Astrocyte (in vitro differentiated cells and primary cell): ENCODE measurements at regions not wholly inside any gene's neighbourhood (a gene's known extent, or its start where the extent isn't known, plus 50 kb on each side); places are given as distances from the start of the nearest gene placed in this dataset.
"Not testable (repeated sequence)": the region's sequence is repeated elsewhere in the genome, so short reads cannot be mapped to it uniquely, and the experiment has no call there.

Experiments used
- DNase-seq: peaks from one replicate; pipeline ENCODE4 v3.0.0-alpha.2; 2010; ENCODE audit warnings: low read depth
- FAIRE-seq: peaks from 2 replicates; lab custom pipeline; 2011; peaks lifted over from hg19 to GRCh38; lab: Jason Lieb, UNC
- H2AFZ ChIP-seq: 2 replicates; pipeline ENCODE4 v1.6.0; 2012; ENCODE audit warnings: low read depth, low read length, inconsistent platforms
- H3K27ac ChIP-seq: 2 replicates; pipeline ENCODE4 v1.5.1; 2011; ENCODE audit warnings: low read depth, low read length, inconsistent platforms
- H3K27me3 ChIP-seq: 2 replicates; pipeline ENCODE4 v1.6.0; 2011; ENCODE audit warnings: low read length, inconsistent platforms; ENCODE audit not compliant: insufficient read depth
- H3K36me3 ChIP-seq: 2 replicates; pipeline ENCODE4 v1.5.1; 2011; ENCODE audit warnings: low read length, inconsistent platforms; ENCODE audit not compliant: insufficient read depth
- H3K4me1 ChIP-seq: 2 replicates; pipeline ENCODE4 v1.5.1; 2011; ENCODE audit warnings: low read length, inconsistent platforms; ENCODE audit not compliant: insufficient read depth
- H3K4me2 ChIP-seq: 2 replicates; pipeline ENCODE4 v1.6.0; 2012; ENCODE audit warnings: low read length, inconsistent platforms
- H3K4me3 ChIP-seq: 2 replicates; pipeline ENCODE4 v1.5.1; 2011; ENCODE audit warnings: low read depth, mild to moderate bottlenecking, low read length, inconsistent platforms; ENCODE audit not compliant: insufficient read depth
- H3K79me2 ChIP-seq: 2 replicates; pipeline ENCODE4 v1.6.0; 2012; ENCODE audit warnings: mild to moderate bottlenecking, low read length, inconsistent platforms; ENCODE audit not compliant: insufficient read depth
- H3K9ac ChIP-seq: 2 replicates; pipeline ENCODE4 v1.6.0; 2012; ENCODE audit warnings: mild to moderate bottlenecking, low read length, inconsistent platforms
- H3K9me3 ChIP-seq: 2 replicates; pipeline ENCODE4 v1.5.1; 2012; ENCODE audit warnings: low read depth, mild to moderate bottlenecking, low read length, inconsistent platforms; ENCODE audit not compliant: insufficient read depth
- H4K20me1 ChIP-seq: 2 replicates; pipeline ENCODE4 v1.6.0; 2012; ENCODE audit warnings: low read length, inconsistent platforms; ENCODE audit not compliant: insufficient read depth
- H3K27ac Mint-ChIP-seq: one replicate; pipeline ENCODE4 v1.8.0; 2021; ENCODE audit warnings: mild to moderate bottlenecking, mixed read lengths; ENCODE audit not compliant: unreplicated experiment
- H3K27me3 Mint-ChIP-seq: one replicate; pipeline ENCODE4 v1.8.0; 2021; ENCODE audit warnings: low read depth, mixed read lengths; ENCODE audit not compliant: unreplicated experiment
- H3K36me3 Mint-ChIP-seq: one replicate; pipeline ENCODE4 v1.8.0; 2021; ENCODE audit warnings: low read depth, mixed read lengths; ENCODE audit not compliant: unreplicated experiment
- H3K4me1 Mint-ChIP-seq: one replicate; pipeline ENCODE4 v1.8.0; 2021; ENCODE audit warnings: low read depth, mixed read lengths; ENCODE audit not compliant: unreplicated experiment
- H3K4me3 Mint-ChIP-seq: one replicate; pipeline ENCODE4 v1.8.0; 2021; ENCODE audit warnings: mild to moderate bottlenecking, moderate library complexity, mixed read lengths; ENCODE audit not compliant: unreplicated experiment
- H3K9me3 Mint-ChIP-seq: one replicate; pipeline ENCODE4 v1.8.0; 2021; ENCODE audit warnings: mild to moderate bottlenecking, mixed read lengths; ENCODE audit not compliant: unreplicated experiment
- CTCF ChIP-seq: IDR thresholded peaks from 2 replicates; pipeline ENCODE4 v1.5.1; 2011; ENCODE audit warnings: low read depth, mild to moderate bottlenecking, inconsistent platforms, low read length, moderate library complexity; ENCODE audit not compliant: insufficient read depth
- EZH2 ChIP-seq: IDR thresholded peaks from 2 replicates; pipeline ENCODE4 v1.6.1; 2012; ENCODE audit warnings: mild to moderate bottlenecking, low read length, inconsistent platforms; ENCODE audit not compliant: insufficient read depth

DNA sequence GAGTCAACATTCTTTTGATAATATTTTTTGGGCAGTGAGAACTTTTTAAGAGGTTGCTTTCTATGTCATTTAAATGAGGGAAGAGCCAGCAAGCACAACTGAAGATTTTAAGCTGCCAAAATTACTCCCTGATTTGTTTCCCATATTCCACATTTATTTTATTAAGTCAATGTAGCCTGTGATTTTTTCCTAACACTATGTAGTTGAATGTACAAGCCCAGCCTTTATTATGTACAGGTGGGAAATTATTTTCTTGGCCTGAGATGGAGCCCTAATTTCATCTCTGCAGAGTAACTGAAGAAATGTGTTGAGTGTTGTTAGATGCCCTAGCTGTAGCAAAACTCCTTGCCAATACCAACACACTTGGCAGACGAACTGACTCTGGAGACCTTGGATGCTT, 83.1 kb upstream of the MINDY3 start:
- Mint-ChIP-seq H3K27me3 (no peaks in the 10 kb centered on the region), H3K27ac (no peak overlapping the region), H3K36me3 (no peaks in the 10 kb centered on the region), H3K9me3 (peaks cover 4% of the 10 kb centered on the region), H3K4me1 (no peaks in the 10 kb centered on the region), H3K4me3 (no peak overlapping the region)
- Histone ChIP-seq H3K27me3 (no peaks in the 10 kb centered on the region), H3K9ac (no peak overlapping the region), H3K9me3 (peaks cover 3% of the 10 kb centered on the region), H3K27ac (no peak overlapping the region), H4K20me1 (no peaks in the 10 kb centered on the region), H3K4me3 (no peak overlapping the region), H3K36me3 (no peaks in the 10 kb centered on the region), H3K4me2 (no peak overlapping the region), H3K4me1 (no peaks in the 10 kb centered on the region), H3K79me2 (no peaks in the 10 kb centered on the region), H2AFZ (no peak overlapping the region)
- TF ChIP-seq EZH2 (no peak), CTCF (no peak)
- DNase-seq (no peak), FAIRE-seq (no peak)

- TF ChIP-seq EZH2 = no peak
- TF ChIP-seq CTCF = no peak
- no peak overlapping the region for H3K27ac ChIP-seq
- no peak overlapping the region for H3K4me3 Mint-ChIP-seq
- H3K9me3 ChIP-seq = no peaks in the 10 kb centered on the region
- H3K9ac ChIP-seq = no peak overlapping the region
- DNase-seq (no peak), FAIRE-seq (no peak)
- no peak overlapping the region for H3K27ac Mint-ChIP-seq
- H2AFZ ChIP-seq = no peak overlapping the region
- H4K20me1 ChIP-seq = no peaks in the 10 kb centered on the region
- no peak overlapping the region for H3K4me2 ChIP-seq
- no peaks in the 10 kb centered on the region for H3K27me3 ChIP-seq
- no peaks in the 10 kb centered on the region for H3K4me1 ChIP-seq
- H3K9me3 Mint-ChIP-seq = no peaks in the 10 kb centered on the region
- no peaks in the 10 kb centered on the region for H3K36me3 ChIP-seq
- no peaks in the 10 kb centered on the region for H3K79me2 ChIP-seq
- H3K4me3 ChIP-seq = no peak overlapping the region
- no peaks in the 10 kb centered on the region for H3K36me3 Mint-ChIP-seq
- H3K27me3 Mint-ChIP-seq = no peaks in the 10 kb centered on the region
- H3K4me1 Mint-ChIP-seq = no peaks in the 10 kb centered on the region
These were observed 93.9 kb upstream of the MINDY3 start for GRCh38 chr10:15954188-15954587.

- DNase-seq = no peak
- H3K36me3 ChIP-seq = no peaks in the 10 kb centered on the region
- Mint-ChIP-seq H3K36me3 (no peaks in the 10 kb centered on the region), H3K4me3 (no peak overlapping the region), H3K27ac (no peak overlapping the region), H3K4me1 (no peaks in the 10 kb centered on the region), H3K27me3 (no peaks in the 10 kb centered on the region), H3K9me3 (no peaks in the 10 kb centered on the region)
- no peak overlapping the region for H2AFZ ChIP-seq
- FAIRE-seq = no peak
- no peaks in the 10 kb centered on the region for H3K4me1 ChIP-seq
- H3K4me3 ChIP-seq = no peak overlapping the region
- H3K4me2 ChIP-seq = no peak overlapping the region
- H3K79me2 ChIP-seq = no peaks in the 10 kb centered on the region
- H4K20me1 ChIP-seq = no peaks in the 10 kb centered on the region
- H3K27ac ChIP-seq = no peak overlapping the region
- TF ChIP-seq CTCF (no peak), EZH2 (no peak)
- H3K27me3 ChIP-seq = no peaks in the 10 kb centered on the region
- H3K9ac ChIP-seq = no peak overlapping the region
- no peaks in the 10 kb centered on the region for H3K9me3 ChIP-seq
These were observed 100.0 kb upstream of the MINDY3 start for GRCh38 chr10:15960277-15960676.

- H3K4me1 Mint-ChIP-seq, DNase-seq, H3K27ac Mint-ChIP-seq, H4K20me1 ChIP-seq, H3K4me2 ChIP-seq, H3K36me3 Mint-ChIP-seq, FAIRE-seq, H3K36me3 ChIP-seq, H3K27me3 ChIP-seq, H3K4me3 ChIP-seq, H3K4me3 Mint-ChIP-seq, H3K9ac ChIP-seq, H3K4me1 ChIP-seq, H3K79me2 ChIP-seq, H3K27me3 Mint-ChIP-seq, H3K27ac ChIP-seq, H3K9me3 Mint-ChIP-seq, H2AFZ ChIP-seq, H3K9me3 ChIP-seq: not testable (repeated sequence)
These were observed 112.4 kb upstream of the MINDY3 start for GRCh38 chr10:15972736-15973135.
